ENCODE measurements at regions not wholly inside any gene's neighbourhood (a gene's known extent, or its start where the extent isn't known, plus 50 kb on each side); places are given as distances from the start of the nearest gene placed in this dataset.

DNA sequence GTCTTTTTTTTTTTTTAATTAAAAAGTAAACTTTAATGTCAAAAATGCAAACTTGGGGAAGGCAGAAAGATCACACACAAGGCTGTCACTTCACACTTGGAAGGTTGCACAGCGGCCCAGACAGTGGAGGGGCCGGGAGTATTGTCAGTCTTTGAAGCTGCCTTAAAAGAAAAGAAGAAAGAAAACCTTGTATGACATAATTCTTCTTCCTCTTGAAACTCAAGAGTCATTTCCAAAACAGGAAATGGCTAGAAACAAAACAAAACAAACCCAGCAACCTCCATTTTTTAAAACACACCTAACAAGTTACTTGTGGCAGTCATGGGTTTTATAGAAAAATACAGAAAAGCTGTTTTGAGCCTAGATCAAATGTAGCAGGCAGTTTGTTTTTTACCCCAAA lies 68.1 kb upstream of the MAGI1 start:
- ATAC-seq = no peak
- Histone ChIP-seq H3K4me1 (no peaks in the 10 kb centered on the region), H3K4me3 (no peak overlapping the region), H3K9me3 (no peaks in the 10 kb centered on the region), H3K27ac (no peak overlapping the region), H3K27me3 (ENCODE audit: insufficient read depth in 3 of 3, low read length in 2 of 3) (no peaks in the 10 kb centered on the region), H3K36me3 (ENCODE audit: insufficient read depth in 1 of 2, low read depth in 1 of 2) (no peaks in the 10 kb centered on the region)
- TF ChIP-seq, protein P1, sequence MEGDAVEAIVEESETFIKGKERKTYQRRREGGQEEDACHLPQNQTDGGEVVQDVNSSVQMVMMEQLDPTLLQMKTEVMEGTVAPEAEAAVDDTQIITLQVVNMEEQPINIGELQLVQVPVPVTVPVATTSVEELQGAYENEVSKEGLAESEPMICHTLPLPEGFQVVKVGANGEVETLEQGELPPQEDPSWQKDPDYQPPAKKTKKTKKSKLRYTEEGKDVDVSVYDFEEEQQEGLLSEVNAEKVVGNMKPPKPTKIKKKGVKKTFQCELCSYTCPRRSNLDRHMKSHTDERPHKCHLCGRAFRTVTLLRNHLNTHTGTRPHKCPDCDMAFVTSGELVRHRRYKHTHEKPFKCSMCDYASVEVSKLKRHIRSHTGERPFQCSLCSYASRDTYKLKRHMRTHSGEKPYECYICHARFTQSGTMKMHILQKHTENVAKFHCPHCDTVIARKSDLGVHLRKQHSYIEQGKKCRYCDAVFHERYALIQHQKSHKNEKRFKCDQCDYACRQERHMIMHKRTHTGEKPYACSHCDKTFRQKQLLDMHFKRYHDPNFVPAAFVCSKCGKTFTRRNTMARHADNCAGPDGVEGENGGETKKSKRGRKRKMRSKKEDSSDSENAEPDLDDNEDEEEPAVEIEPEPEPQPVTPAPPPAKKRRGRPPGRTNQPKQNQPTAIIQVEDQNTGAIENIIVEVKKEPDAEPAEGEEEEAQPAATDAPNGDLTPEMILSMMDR (IDR thresholded peaks at IDR 0.05) = no peak
- no peak for DNase-seq
- intact Hi-C loops (cut with DNase I) = no loop called here
- WGBS, 3 donors = 67 to 75% (median 71%) methylated on average over 2 of the region's 2 CpGs

DNA sequence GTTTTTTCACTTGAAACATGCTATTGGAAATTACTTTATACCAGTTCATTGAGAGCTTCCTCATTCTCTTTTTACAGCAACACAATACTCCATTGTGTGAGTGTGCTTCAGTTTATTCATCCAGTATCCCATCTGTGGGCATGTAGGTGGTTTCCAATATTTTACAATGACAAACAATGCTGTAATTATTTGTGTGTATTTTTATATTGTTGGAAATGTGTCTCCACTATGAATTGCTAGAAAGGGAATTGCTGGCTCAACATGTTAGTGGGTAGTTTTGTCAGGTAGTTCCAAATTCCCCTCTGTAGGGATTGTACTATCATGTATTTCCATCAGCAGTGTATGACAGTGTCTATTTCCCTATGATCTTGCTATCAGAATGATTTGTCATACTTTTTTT lies 65.8 kb upstream of the MAGI1 start:
- Histone ChIP-seq H3K4me1 (no peaks in the 10 kb centered on the region), H3K27ac (no peak overlapping the region), H3K27me3 (ENCODE audit: insufficient read depth in 3 of 3, low read length in 2 of 3) (no peaks in the 10 kb centered on the region), H3K36me3 (ENCODE audit: insufficient read depth in 1 of 2, low read depth in 1 of 2) (no peaks in the 10 kb centered on the region), H3K4me3 (no peak overlapping the region), H3K9me3 (no peaks in the 10 kb centered on the region)
- TF ChIP-seq, protein P1 (IDR thresholded peaks at IDR 0.05) = no peak
- ATAC-seq (no peak), DNase-seq (no peak)
- intact Hi-C loops (cut with DNase I) = no loop called here

- Histone ChIP-seq H3K9me3 (no peaks in the 10 kb centered on the region), H3K27ac (no peak overlapping the region), H3K36me3 (ENCODE audit: insufficient read depth in 1 of 2, low read depth in 1 of 2) (no peaks in the 10 kb centered on the region), H3K27me3 (ENCODE audit: insufficient read depth in 3 of 3, low read length in 2 of 3) (no peaks in the 10 kb centered on the region), H3K4me1 (no peaks in the 10 kb centered on the region), H3K4me3 (no peak overlapping the region)
- ATAC-seq (no peak), DNase-seq (no peak)
- intact Hi-C loops (cut with DNase I) = no loop called here
- WGBS, 3 donors = 94 to 98% (median 95%) methylated on average over 3 of the region's 3 CpGs
- TF ChIP-seq, protein P1 (IDR thresholded peaks at IDR 0.05) = no peak
Observed at GRCh38 chr3:66103729-66104128, 65.0 kb upstream of the MAGI1 start.

- ATAC-seq = no peak
- Histone ChIP-seq H3K27me3 (ENCODE audit: insufficient read depth in 3 of 3, low read length in 2 of 3) (no peaks in the 10 kb centered on the region), H3K27ac (no peak overlapping the region), H3K4me3 (no peak overlapping the region), H3K4me1 (no peaks in the 10 kb centered on the region), H3K36me3 (ENCODE audit: insufficient read depth in 1 of 2, low read depth in 1 of 2) (no peaks in the 10 kb centered on the region), H3K9me3 (no peaks in the 10 kb centered on the region)
- TF ChIP-seq, protein P1 (IDR thresholded peaks at IDR 0.05) = no peak
- 63 to 67% (median 63%) methylated on average over 3 of the region's 3 CpGs for WGBS, 3 donors
- no peak for DNase-seq
- intact Hi-C loops (cut with DNase I) = no loop called here
Observed at GRCh38 chr3:66101901-66102300, 63.2 kb upstream of the MAGI1 start.

GRCh38 chr3:66099541-66100065 lies 60.9 kb upstream of the MAGI1 start:
- Histone ChIP-seq H3K27me3 (ENCODE audit: insufficient read depth in 3 of 3, low read length in 2 of 3) (no peaks in the 10 kb centered on the region), H3K9me3 (no peaks in the 10 kb centered on the region), H3K27ac (no peak overlapping the region), H3K36me3 (ENCODE audit: insufficient read depth in 1 of 2, low read depth in 1 of 2) (no peaks in the 10 kb centered on the region), H3K4me1 (no peaks in the 10 kb centered on the region), H3K4me3 (no peak overlapping the region)
- intact Hi-C loops (cut with DNase I) = no loop called here
- 38 to 57% (median 44%) methylated on average over 1 of the region's 1 CpG for WGBS, 3 donors
- DNase-seq (no peak), ATAC-seq (no peak)
- TF ChIP-seq, protein P1 (IDR thresholded peaks at IDR 0.05) = no peak

All from psoas muscle (tissue), 7 donors.